Liver (tissue), 3 donors: ENCODE measurements at regions not wholly inside any gene's neighbourhood (a gene's known extent, or its start where the extent isn't known, plus 50 kb on each side); places are given as distances from the start of the nearest gene placed in this dataset.

Experiments used
- EGR1 ChIP-seq, 2 donors: IDR thresholded peaks; 2 replicates each; pipeline ENCODE4 v1.6.1; 2016 to 2018; ENCODE audit warnings: antibody characterized with exemption in 2 of 2, low read depth in 2 of 2
- JUND ChIP-seq, 2 donors: IDR thresholded peaks; 2 replicates each; pipeline ENCODE4 v1.6.1; 2016; ENCODE audit warnings: antibody characterized with exemption in 2 of 2
- RAD21 ChIP-seq, 2 donors: IDR thresholded peaks; 2 replicates each; pipeline ENCODE4 v1.6.1; 2016; ENCODE audit warnings: antibody characterized with exemption in 2 of 2, mild to moderate bottlenecking in 2 of 2
- RXRA ChIP-seq, 2 donors: IDR thresholded peaks; 2 replicates each; pipeline ENCODE4 v1.6.1; 2017 to 2018; ENCODE audit warnings: antibody characterized with exemption in 2 of 2, mild to moderate bottlenecking in 1 of 2
- SP1 ChIP-seq: IDR thresholded peaks from 2 replicates; pipeline ENCODE4 v1.6.1; 2018; ENCODE audit warnings: antibody characterized with exemption, mild to moderate bottlenecking
- TAF1 ChIP-seq: conservative IDR thresholded peaks from 2 replicates; pipeline ENCODE4 v1.6.1; 2016; ENCODE audit warnings: antibody characterized with exemption, mild to moderate bottlenecking
- YY1 ChIP-seq: IDR thresholded peaks from 2 replicates; pipeline ENCODE4 v1.6.1; 2016; ENCODE audit warnings: antibody characterized with exemption, mild to moderate bottlenecking
- TF ChIP-seq, protein P1 (sequence below): fragments of 150-350 bp; IDR thresholded peaks from 2 replicates; pipeline ENCODE4 v1.5.1; 2017; ENCODE audit warnings: improper control_type of control experiment, low read depth, low read length; ENCODE audit not compliant: missing input control
- TF ChIP-seq, protein P2 (sequence below): IDR thresholded peaks from 2 replicates; pipeline ENCODE4 v1.6.1; 2016; ENCODE audit warnings: antibody characterized with exemption
- TF ChIP-seq, protein P3 (sequence below): IDR thresholded peaks from 2 replicates; pipeline ENCODE4 v1.6.1; 2016; ENCODE audit warnings: antibody characterized with exemption
- TF ChIP-seq, protein P4 (sequence below): IDR thresholded peaks from 2 replicates; pipeline ENCODE4 v1.6.1; 2016; ENCODE audit warnings: antibody characterized with exemption, mild to moderate bottlenecking
- donor health status: healthy.
- donor health status: healthy.

DNA sequence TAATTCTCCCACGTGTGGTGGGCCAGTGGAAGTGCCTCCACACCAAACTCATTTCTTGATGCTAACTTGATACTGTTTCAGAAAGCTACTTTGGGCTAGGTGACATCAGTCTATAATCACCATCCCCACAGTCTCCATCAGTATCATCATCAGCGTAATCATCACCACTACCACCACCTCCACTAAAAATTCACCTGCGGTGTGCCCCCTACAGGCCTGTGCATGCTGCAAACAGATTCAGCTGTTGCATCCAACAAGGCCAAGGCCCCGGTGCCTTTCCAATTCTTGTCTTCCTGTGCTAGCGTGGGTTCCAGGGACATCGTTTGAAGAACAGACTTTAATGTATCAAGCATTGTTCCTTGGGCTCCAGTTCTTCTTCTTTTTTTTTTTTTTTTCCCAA lies 201.3 kb upstream of the EXOC2 start:
- TF ChIP-seq EGR1 (IDR thresholded peaks at IDR 0.05; ENCODE audit: low read depth in 2 of 2): no peak
- TF ChIP-seq, protein P1, sequence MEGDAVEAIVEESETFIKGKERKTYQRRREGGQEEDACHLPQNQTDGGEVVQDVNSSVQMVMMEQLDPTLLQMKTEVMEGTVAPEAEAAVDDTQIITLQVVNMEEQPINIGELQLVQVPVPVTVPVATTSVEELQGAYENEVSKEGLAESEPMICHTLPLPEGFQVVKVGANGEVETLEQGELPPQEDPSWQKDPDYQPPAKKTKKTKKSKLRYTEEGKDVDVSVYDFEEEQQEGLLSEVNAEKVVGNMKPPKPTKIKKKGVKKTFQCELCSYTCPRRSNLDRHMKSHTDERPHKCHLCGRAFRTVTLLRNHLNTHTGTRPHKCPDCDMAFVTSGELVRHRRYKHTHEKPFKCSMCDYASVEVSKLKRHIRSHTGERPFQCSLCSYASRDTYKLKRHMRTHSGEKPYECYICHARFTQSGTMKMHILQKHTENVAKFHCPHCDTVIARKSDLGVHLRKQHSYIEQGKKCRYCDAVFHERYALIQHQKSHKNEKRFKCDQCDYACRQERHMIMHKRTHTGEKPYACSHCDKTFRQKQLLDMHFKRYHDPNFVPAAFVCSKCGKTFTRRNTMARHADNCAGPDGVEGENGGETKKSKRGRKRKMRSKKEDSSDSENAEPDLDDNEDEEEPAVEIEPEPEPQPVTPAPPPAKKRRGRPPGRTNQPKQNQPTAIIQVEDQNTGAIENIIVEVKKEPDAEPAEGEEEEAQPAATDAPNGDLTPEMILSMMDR: no peak
- TF ChIP-seq YY1: no peak
- TF ChIP-seq, protein P2, sequence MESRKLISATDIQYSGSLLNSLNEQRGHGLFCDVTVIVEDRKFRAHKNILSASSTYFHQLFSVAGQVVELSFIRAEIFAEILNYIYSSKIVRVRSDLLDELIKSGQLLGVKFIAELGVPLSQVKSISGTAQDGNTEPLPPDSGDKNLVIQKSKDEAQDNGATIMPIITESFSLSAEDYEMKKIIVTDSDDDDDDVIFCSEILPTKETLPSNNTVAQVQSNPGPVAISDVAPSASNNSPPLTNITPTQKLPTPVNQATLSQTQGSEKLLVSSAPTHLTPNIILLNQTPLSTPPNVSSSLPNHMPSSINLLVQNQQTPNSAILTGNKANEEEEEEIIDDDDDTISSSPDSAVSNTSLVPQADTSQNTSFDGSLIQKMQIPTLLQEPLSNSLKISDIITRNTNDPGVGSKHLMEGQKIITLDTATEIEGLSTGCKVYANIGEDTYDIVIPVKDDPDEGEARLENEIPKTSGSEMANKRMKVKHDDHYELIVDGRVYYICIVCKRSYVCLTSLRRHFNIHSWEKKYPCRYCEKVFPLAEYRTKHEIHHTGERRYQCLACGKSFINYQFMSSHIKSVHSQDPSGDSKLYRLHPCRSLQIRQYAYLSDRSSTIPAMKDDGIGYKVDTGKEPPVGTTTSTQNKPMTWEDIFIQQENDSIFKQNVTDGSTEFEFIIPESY: no peak
- no peak for TF ChIP-seq RAD21 (IDR thresholded peaks at IDR 0.05)
- TF ChIP-seq SP1: no peak
- TF ChIP-seq TAF1: no peak
- TF ChIP-seq, protein P3, sequence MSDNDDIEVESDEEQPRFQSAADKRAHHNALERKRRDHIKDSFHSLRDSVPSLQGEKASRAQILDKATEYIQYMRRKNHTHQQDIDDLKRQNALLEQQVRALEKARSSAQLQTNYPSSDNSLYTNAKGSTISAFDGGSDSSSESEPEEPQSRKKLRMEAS: no peak
- TF ChIP-seq RXRA (IDR thresholded peaks at IDR 0.05): no peak
- TF ChIP-seq, protein P4, sequence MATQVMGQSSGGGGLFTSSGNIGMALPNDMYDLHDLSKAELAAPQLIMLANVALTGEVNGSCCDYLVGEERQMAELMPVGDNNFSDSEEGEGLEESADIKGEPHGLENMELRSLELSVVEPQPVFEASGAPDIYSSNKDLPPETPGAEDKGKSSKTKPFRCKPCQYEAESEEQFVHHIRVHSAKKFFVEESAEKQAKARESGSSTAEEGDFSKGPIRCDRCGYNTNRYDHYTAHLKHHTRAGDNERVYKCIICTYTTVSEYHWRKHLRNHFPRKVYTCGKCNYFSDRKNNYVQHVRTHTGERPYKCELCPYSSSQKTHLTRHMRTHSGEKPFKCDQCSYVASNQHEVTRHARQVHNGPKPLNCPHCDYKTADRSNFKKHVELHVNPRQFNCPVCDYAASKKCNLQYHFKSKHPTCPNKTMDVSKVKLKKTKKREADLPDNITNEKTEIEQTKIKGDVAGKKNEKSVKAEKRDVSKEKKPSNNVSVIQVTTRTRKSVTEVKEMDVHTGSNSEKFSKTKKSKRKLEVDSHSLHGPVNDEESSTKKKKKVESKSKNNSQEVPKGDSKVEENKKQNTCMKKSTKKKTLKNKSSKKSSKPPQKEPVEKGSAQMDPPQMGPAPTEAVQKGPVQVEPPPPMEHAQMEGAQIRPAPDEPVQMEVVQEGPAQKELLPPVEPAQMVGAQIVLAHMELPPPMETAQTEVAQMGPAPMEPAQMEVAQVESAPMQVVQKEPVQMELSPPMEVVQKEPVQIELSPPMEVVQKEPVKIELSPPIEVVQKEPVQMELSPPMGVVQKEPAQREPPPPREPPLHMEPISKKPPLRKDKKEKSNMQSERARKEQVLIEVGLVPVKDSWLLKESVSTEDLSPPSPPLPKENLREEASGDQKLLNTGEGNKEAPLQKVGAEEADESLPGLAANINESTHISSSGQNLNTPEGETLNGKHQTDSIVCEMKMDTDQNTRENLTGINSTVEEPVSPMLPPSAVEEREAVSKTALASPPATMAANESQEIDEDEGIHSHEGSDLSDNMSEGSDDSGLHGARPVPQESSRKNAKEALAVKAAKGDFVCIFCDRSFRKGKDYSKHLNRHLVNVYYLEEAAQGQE: no peak
- no peak for TF ChIP-seq JUND (IDR thresholded peaks at IDR 0.05)
